Inferior parietal cortex (tissue), 1 donor: ENCODE measurements at regions not wholly inside any gene's neighbourhood (a gene's known extent, or its start where the extent isn't known, plus 50 kb on each side); places are given as distances from the start of the nearest gene placed in this dataset.
"Not testable (repeated sequence)": the region's sequence is repeated elsewhere in the genome, so short reads cannot be mapped to it uniquely, and the experiment has no call there.

ENCODE experiments used
- DNase-seq: peaks from one replicate; pipeline ENCODE4 v3.0.0-alpha.2; 2016; ENCODE audit errors: extremely low spot score

GRCh38 chr11:81979448-81979847 is 754.2 kb downstream of the FAM181B start:
- no peak for DNase-seq

GRCh38 chr11:81975261-81975900 is 758.3 kb downstream of the FAM181B start:
- DNase-seq: no peak

GRCh38 chr11:81970886-81971285 is 762.8 kb downstream of the FAM181B start:
- no peak for DNase-seq

- DNase-seq: no peak
Measured at GRCh38 chr11:81967242-81967641, 766.4 kb downstream of the FAM181B start.

- DNase-seq: no peak
Measured at GRCh38 chr11:81966340-81966739, 767.3 kb downstream of the FAM181B start.

- no peak for DNase-seq
Measured at GRCh38 chr11:81963018-81963417, 770.6 kb downstream of the FAM181B start.

- no peak for DNase-seq
Measured at GRCh38 chr11:81960443-81960842, 773.2 kb downstream of the FAM181B start.

GRCh38 chr11:81959341-81959740 is 774.3 kb downstream of the FAM181B start:
- no peak for DNase-seq

- not testable (repeated sequence) for DNase-seq
Measured at GRCh38 chr11:81954301-81954700, 779.4 kb downstream of the FAM181B start.

GRCh38 chr11:81946831-81947230 is 786.8 kb downstream of the FAM181B start:
- DNase-seq: no peak

GRCh38 chr11:81942646-81943045 is 791.0 kb downstream of the FAM181B start:
- no peak for DNase-seq

GRCh38 chr11:81941998-81942397 is 791.7 kb downstream of the FAM181B start:
- DNase-seq: no peak

GRCh38 chr11:81932303-81932702 is 801.4 kb downstream of the FAM181B start:
- no peak for DNase-seq

- DNase-seq: no peak
Measured at GRCh38 chr11:81920205-81920604, 813.5 kb downstream of the FAM181B start.

GRCh38 chr11:81916451-81916850 is 817.2 kb downstream of the FAM181B start:
- no peak for DNase-seq

- no peak for DNase-seq
Measured at GRCh38 chr11:81915045-81915444, 818.6 kb downstream of the FAM181B start.

GRCh38 chr11:81913793-81914192 is 819.9 kb downstream of the FAM181B start:
- DNase-seq: no peak

- no peak for DNase-seq
Measured at GRCh38 chr11:81907996-81908395, 825.7 kb downstream of the FAM181B start.

GRCh38 chr11:81899156-81899555 is 834.5 kb downstream of the FAM181B start:
- no peak for DNase-seq

GRCh38 chr11:81897639-81898038 is 836.0 kb downstream of the FAM181B start:
- DNase-seq: no peak

GRCh38 chr11:81895258-81895657 is 838.4 kb downstream of the FAM181B start:
- no peak for DNase-seq

- DNase-seq: no peak
Measured at GRCh38 chr11:81892770-81893635, 840.7 kb downstream of the FAM181B start.

GRCh38 chr11:81888391-81888790 is 845.3 kb downstream of the FAM181B start:
- no peak for DNase-seq
